ENCODE measurements at regions not wholly inside any gene's neighbourhood (a gene's known extent, or its start where the extent isn't known, plus 50 kb on each side); places are given as distances from the start of the nearest gene placed in this dataset.

GRCh38 chr1:204746838-204747442 lies 61.4 kb upstream of the LRRN2 start:
- Mint-ChIP-seq H3K9me3 (no peaks in the 10 kb centered on the region), H3K4me3 (no peak overlapping the region), H3K27ac (no peak overlapping the region), H3K4me1 (no peaks in the 10 kb centered on the region), H3K27me3 (peaks cover 5 to 35% of the 10 kb centered on the region in 2 donors), H3K36me3 (no peaks in the 10 kb centered on the region)
- Histone ChIP-seq H3K9me3 (no peaks in the 10 kb centered on the region), H3K4me1 (ENCODE audit: control insufficient read depth in 1 of 2, extremely low read depth in 1 of 2, insufficient read depth in 2 of 2, low read length in 2 of 2) (no peaks in the 10 kb centered on the region), H3K27ac (ENCODE audit: low read length) (no peak overlapping the region), H3K4me3 (ENCODE audit: control insufficient read depth in 1 of 2, extremely low read depth in 1 of 2, low read length in 1 of 2) (no peak overlapping the region), H3K27me3 (replicated peaks in 1 of 2; ENCODE audit: control insufficient read depth in 2 of 2, extremely low read depth in 1 of 2, insufficient read depth in 2 of 2, low read length in 1 of 2) (peaks cover 0 to 22% of the 10 kb centered on the region in 2 experiments), H3K36me3 (ENCODE audit: control insufficient read depth in 2 of 2, extremely low read depth in 1 of 2, insufficient read depth in 1 of 2, low read length in 1 of 2) (no peaks in the 10 kb centered on the region)
- CTCF ChIA-PET, result interaction anchor here (0.6 to 1.9 kb wide), 5 partner anchors 17 to 398 kb away, joined by 3 to 5 read pairs (median 5); no protein-coding TSS in a partner anchor
- POLR2A ChIA-PET, result no interaction called here
- ATAC-seq (replicated peaks in 1 of 4) (peak; percentile 58 to 79 (median 68)), DNase-seq (peak in 31 of 35 experiments; percentile 10 to 73 (median 33))

- DNase-seq (no peak), ATAC-seq (replicated peaks in 1 of 4) (no peak)
- Mint-ChIP-seq H3K4me3 (no peak overlapping the region), H3K36me3 (no peaks in the 10 kb centered on the region), H3K27ac (peak overlapping the region in 1 of 2 donors; percentile 69), H3K4me1 (no peaks in the 10 kb centered on the region), H3K9me3 (no peaks in the 10 kb centered on the region), H3K27me3 (peaks cover 12 to 18% of the 10 kb centered on the region in 2 donors)
- Histone ChIP-seq H3K4me3 (ENCODE audit: control insufficient read depth in 1 of 2, extremely low read depth in 1 of 2, low read length in 1 of 2) (no peak overlapping the region), H3K27me3 (replicated peaks in 1 of 2; ENCODE audit: control insufficient read depth in 2 of 2, extremely low read depth in 1 of 2, insufficient read depth in 2 of 2, low read length in 1 of 2) (peaks cover 0 to 9% of the 10 kb centered on the region in 2 experiments), H3K36me3 (ENCODE audit: control insufficient read depth in 2 of 2, extremely low read depth in 1 of 2, insufficient read depth in 1 of 2, low read length in 1 of 2) (no peaks in the 10 kb centered on the region), H3K4me1 (ENCODE audit: control insufficient read depth in 1 of 2, extremely low read depth in 1 of 2, insufficient read depth in 2 of 2, low read length in 2 of 2) (no peaks in the 10 kb centered on the region), H3K27ac (ENCODE audit: low read length) (no peak overlapping the region), H3K9me3 (no peaks in the 10 kb centered on the region)
- ChIA-PET POLR2A (no interaction called here), CTCF (no interaction called here)
- WGBS (ENCODE audit: insufficient coverage), result 83% methylated on average over 1 of the region's 6 CpGs
These were observed 65.9 kb upstream of the LRRN2 start for GRCh38 chr1:204751480-204751879.

- Histone ChIP-seq H3K27me3 (replicated peaks in 1 of 2; ENCODE audit: control insufficient read depth in 2 of 2, extremely low read depth in 1 of 2, insufficient read depth in 2 of 2, low read length in 1 of 2) (peaks cover 0 to 9% of the 10 kb centered on the region in 2 experiments), H3K4me1 (ENCODE audit: control insufficient read depth in 1 of 2, extremely low read depth in 1 of 2, insufficient read depth in 2 of 2, low read length in 2 of 2) (no peaks in the 10 kb centered on the region), H3K9me3 (no peaks in the 10 kb centered on the region), H3K4me3 (ENCODE audit: control insufficient read depth in 1 of 2, extremely low read depth in 1 of 2, low read length in 1 of 2) (no peak overlapping the region), H3K27ac (ENCODE audit: low read length) (no peak overlapping the region), H3K36me3 (ENCODE audit: control insufficient read depth in 2 of 2, extremely low read depth in 1 of 2, insufficient read depth in 1 of 2, low read length in 1 of 2) (no peaks in the 10 kb centered on the region)
- DNase-seq (no peak), ATAC-seq (replicated peaks in 1 of 4) (no peak)
- H3K27ac Mint-ChIP-seq, result no peak overlapping the region
- H3K9me3 Mint-ChIP-seq, result no peaks in the 10 kb centered on the region
- no peaks in the 10 kb centered on the region for H3K4me1 Mint-ChIP-seq
- H3K27me3 Mint-ChIP-seq, result peaks cover 12 to 18% of the 10 kb centered on the region in 2 donors
- H3K4me3 Mint-ChIP-seq, result no peak overlapping the region
- no peaks in the 10 kb centered on the region for H3K36me3 Mint-ChIP-seq
- ChIA-PET CTCF (no interaction called here), POLR2A (no interaction called here)
- 83% methylated on average over 22 of the region's 24 CpGs for WGBS (ENCODE audit: insufficient coverage)
These were observed 66.5 kb upstream of the LRRN2 start for GRCh38 chr1:204751883-204752687.

- DNase-seq (no peak), ATAC-seq (replicated peaks in 1 of 4) (no peak)
- Mint-ChIP-seq H3K4me3 (no peak overlapping the region), H3K36me3 (no peaks in the 10 kb centered on the region), H3K9me3 (no peaks in the 10 kb centered on the region), H3K27ac (no peak overlapping the region), H3K4me1 (no peaks in the 10 kb centered on the region), H3K27me3 (peaks cover 12 to 18% of the 10 kb centered on the region in 2 donors)
- ChIA-PET POLR2A (interaction anchor here in 1 of 2 donors (0.5 kb wide), 1 partner anchor 807 kb away, joined by 3 read pairs; no protein-coding TSS in a partner anchor), CTCF (interaction anchor here (0.5 to 1.4 kb wide), 2 partner anchors 11 to 58 kb away, joined by 3 to 4 read pairs; no protein-coding TSS in a partner anchor)
- H3K9me3 ChIP-seq, result no peaks in the 10 kb centered on the region
- H3K27ac ChIP-seq (ENCODE audit: low read length), result no peak overlapping the region
- no peak overlapping the region for H3K4me3 ChIP-seq (ENCODE audit: control insufficient read depth in 1 of 2, extremely low read depth in 1 of 2, low read length in 1 of 2)
- H3K36me3 ChIP-seq (ENCODE audit: control insufficient read depth in 2 of 2, extremely low read depth in 1 of 2, insufficient read depth in 1 of 2, low read length in 1 of 2), result no peaks in the 10 kb centered on the region
- peaks cover 0 to 9% of the 10 kb centered on the region in 2 experiments for H3K27me3 ChIP-seq (replicated peaks in 1 of 2; ENCODE audit: control insufficient read depth in 2 of 2, extremely low read depth in 1 of 2, insufficient read depth in 2 of 2, low read length in 1 of 2)
- WGBS (ENCODE audit: insufficient coverage), result 94% methylated on average over 3 of the region's 6 CpGs
- H3K4me1 ChIP-seq (ENCODE audit: control insufficient read depth in 1 of 2, extremely low read depth in 1 of 2, insufficient read depth in 2 of 2, low read length in 2 of 2), result no peaks in the 10 kb centered on the region
These were observed 67.1 kb upstream of the LRRN2 start for GRCh38 chr1:204752688-204753040.

DNA sequence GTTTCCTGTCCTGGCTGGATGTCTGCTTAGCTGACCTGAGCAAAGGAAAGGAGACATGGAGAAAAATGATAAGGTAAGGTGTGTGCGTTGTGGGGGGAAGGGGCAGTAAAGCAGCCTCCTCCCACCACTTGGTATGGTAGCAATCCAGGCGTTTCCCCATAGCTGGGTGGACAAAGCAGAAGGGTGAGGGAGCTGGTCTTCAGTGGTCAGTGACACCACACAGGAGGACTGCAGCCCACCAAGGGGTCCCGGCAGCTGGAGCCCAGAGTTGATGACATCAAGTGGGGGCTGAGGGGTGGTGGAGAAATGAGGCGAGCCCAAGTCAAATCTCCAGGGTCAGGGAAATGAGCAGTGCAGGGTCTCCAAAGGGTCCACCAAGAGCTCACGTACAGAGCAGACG lies 69.3 kb upstream of the LRRN2 start:
- CTCF ChIA-PET, result interaction anchor here in 1 of 2 donors (0.6 to 0.8 kb wide), 2 partner anchors 9 to 554 kb away, joined by 3 read pairs; no protein-coding TSS in a partner anchor
- Mint-ChIP-seq H3K4me1 (no peaks in the 10 kb centered on the region), H3K27me3 (peaks cover 12 to 14% of the 10 kb centered on the region in 2 donors)

GRCh38 chr1:204756349-204756748 lies 70.8 kb upstream of the LRRN2 start:
- Mint-ChIP-seq H3K9me3 (no peaks in the 10 kb centered on the region), H3K27me3 (peaks cover 12 to 14% of the 10 kb centered on the region in 2 donors), H3K4me3 (no peak overlapping the region), H3K4me1 (no peaks in the 10 kb centered on the region), H3K36me3 (no peaks in the 10 kb centered on the region), H3K27ac (no peak overlapping the region)
- peaks cover 0 to 6% of the 10 kb centered on the region in 2 experiments for H3K27me3 ChIP-seq (replicated peaks in 1 of 2; ENCODE audit: control insufficient read depth in 2 of 2, extremely low read depth in 1 of 2, insufficient read depth in 2 of 2, low read length in 1 of 2)
- ATAC-seq (replicated peaks in 1 of 4), result no peak
- no peak for DNase-seq
- ChIA-PET CTCF (no interaction called here), POLR2A (no interaction called here)
- WGBS (ENCODE audit: insufficient coverage), result 97% methylated on average over 6 of the region's 7 CpGs
- H3K36me3 ChIP-seq (ENCODE audit: control insufficient read depth in 2 of 2, extremely low read depth in 1 of 2, insufficient read depth in 1 of 2, low read length in 1 of 2), result no peaks in the 10 kb centered on the region
- H3K27ac ChIP-seq (ENCODE audit: low read length), result no peak overlapping the region
- no peaks in the 10 kb centered on the region for H3K4me1 ChIP-seq (ENCODE audit: control insufficient read depth in 1 of 2, extremely low read depth in 1 of 2, insufficient read depth in 2 of 2, low read length in 2 of 2)
- no peak overlapping the region for H3K4me3 ChIP-seq (ENCODE audit: control insufficient read depth in 1 of 2, extremely low read depth in 1 of 2, low read length in 1 of 2)
- no peaks in the 10 kb centered on the region for H3K9me3 ChIP-seq

More for the DNA sequence above, 69.3 kb upstream of the LRRN2 start:
- Histone ChIP-seq H3K4me3 (ENCODE audit: control insufficient read depth in 1 of 2, extremely low read depth in 1 of 2, low read length in 1 of 2) (no peak overlapping the region), H3K27me3 (replicated peaks in 1 of 2; ENCODE audit: control insufficient read depth in 2 of 2, extremely low read depth in 1 of 2, insufficient read depth in 2 of 2, low read length in 1 of 2) (peaks cover 0 to 6% of the 10 kb centered on the region in 2 experiments), H3K36me3 (ENCODE audit: control insufficient read depth in 2 of 2, extremely low read depth in 1 of 2, insufficient read depth in 1 of 2, low read length in 1 of 2) (no peaks in the 10 kb centered on the region), H3K27ac (ENCODE audit: low read length) (no peak overlapping the region), H3K4me1 (ENCODE audit: control insufficient read depth in 1 of 2, extremely low read depth in 1 of 2, insufficient read depth in 2 of 2, low read length in 2 of 2) (no peaks in the 10 kb centered on the region), H3K9me3 (no peaks in the 10 kb centered on the region)
- Mint-ChIP-seq H3K4me3 (no peak overlapping the region), H3K36me3 (no peaks in the 10 kb centered on the region), H3K27ac (no peak overlapping the region), H3K9me3 (no peaks in the 10 kb centered on the region)
- ATAC-seq (replicated peaks in 1 of 4), result no peak
- POLR2A ChIA-PET, result no interaction called here
- 93% methylated on average over 4 of the region's 6 CpGs for WGBS (ENCODE audit: insufficient coverage)
- DNase-seq, result no peak
